ENCODE measurements at regions not wholly inside any gene's neighbourhood (a gene's known extent, or its start where the extent isn't known, plus 50 kb on each side); places are given as distances from the start of the nearest gene placed in this dataset.
"Not testable (repeated sequence)": the region's sequence is repeated elsewhere in the genome, so short reads cannot be mapped to it uniquely, and the experiment has no call there.

- no peak for DNase-seq (ENCODE audit: extremely low read depth, low read depth)
Observed at GRCh38 chr2:153532140-153532539, 53.6 kb upstream of the RPRM start.

GRCh38 chr2:153533803-153534202, 55.2 kb upstream of the RPRM start:
- not testable (repeated sequence) for DNase-seq (ENCODE audit: extremely low read depth, low read depth)

GRCh38 chr2:153534590-153534989, 56.0 kb upstream of the RPRM start:
- not testable (repeated sequence) for DNase-seq (ENCODE audit: extremely low read depth, low read depth)

GRCh38 chr2:153536115-153536514, 57.6 kb upstream of the RPRM start:
- no peak for DNase-seq (ENCODE audit: extremely low read depth, low read depth)

- not testable (repeated sequence) for DNase-seq (ENCODE audit: extremely low read depth, low read depth)
Observed at GRCh38 chr2:153538102-153538501, 59.5 kb upstream of the RPRM start.

GRCh38 chr2:153543635-153544071, 65.1 kb upstream of the RPRM start:
- peak; percentile 2 for DNase-seq (ENCODE audit: extremely low read depth, low read depth)

- DNase-seq (ENCODE audit: extremely low read depth, low read depth): no peak
Observed at GRCh38 chr2:153546358-153546757, 67.8 kb upstream of the RPRM start.

- DNase-seq (ENCODE audit: extremely low read depth, low read depth): no peak
Observed at GRCh38 chr2:153548536-153548935, 70.0 kb upstream of the RPRM start.

GRCh38 chr2:153551698-153552097, 73.1 kb upstream of the RPRM start:
- no peak for DNase-seq (ENCODE audit: extremely low read depth, low read depth)

GRCh38 chr2:153557211-153557610, 78.6 kb upstream of the RPRM start:
- DNase-seq (ENCODE audit: extremely low read depth, low read depth): no peak

- DNase-seq (ENCODE audit: extremely low read depth, low read depth): no peak
Observed at GRCh38 chr2:153557714-153558113, 79.2 kb upstream of the RPRM start.

- no peak for DNase-seq (ENCODE audit: extremely low read depth, low read depth)
Observed at GRCh38 chr2:153558247-153558646, 79.7 kb upstream of the RPRM start.

- DNase-seq (ENCODE audit: extremely low read depth, low read depth): no peak
Observed at GRCh38 chr2:153567367-153567766, 88.8 kb upstream of the RPRM start.

- DNase-seq (ENCODE audit: extremely low read depth, low read depth): no peak
Observed at GRCh38 chr2:153568105-153568504, 89.5 kb upstream of the RPRM start.

GRCh38 chr2:153575171-153575853, 96.8 kb upstream of the RPRM start:
- DNase-seq (ENCODE audit: extremely low read depth, low read depth): no peak

- DNase-seq (ENCODE audit: extremely low read depth, low read depth): no peak
Observed at GRCh38 chr2:153584244-153584643, 105.7 kb upstream of the RPRM start.

GRCh38 chr2:153588408-153588807, 109.8 kb upstream of the RPRM start:
- no peak for DNase-seq (ENCODE audit: extremely low read depth, low read depth)

- no peak for DNase-seq (ENCODE audit: extremely low read depth, low read depth)
Observed at GRCh38 chr2:153589586-153589985, 111.0 kb upstream of the RPRM start.

- peak; percentile 28 for DNase-seq (ENCODE audit: extremely low read depth, low read depth)
Observed at GRCh38 chr2:153593086-153593485, 114.5 kb upstream of the RPRM start.

GRCh38 chr2:153595939-153596338, 117.4 kb upstream of the RPRM start:
- DNase-seq (ENCODE audit: extremely low read depth, low read depth): no peak

GRCh38 chr2:153601812-153602211, 123.2 kb upstream of the RPRM start:
- DNase-seq (ENCODE audit: extremely low read depth, low read depth): no peak

- no peak for DNase-seq (ENCODE audit: extremely low read depth, low read depth)
Observed at GRCh38 chr2:153604133-153604532, 125.6 kb upstream of the RPRM start.

- no peak for DNase-seq (ENCODE audit: extremely low read depth, low read depth)
Observed at GRCh38 chr2:153606623-153607022, 128.1 kb upstream of the RPRM start.
